CD4-positive, alpha-beta T cell (primary cell): ENCODE measurements at regions not wholly inside any gene's neighbourhood (a gene's known extent, or its start where the extent isn't known, plus 50 kb on each side); places are given as distances from the start of the nearest gene placed in this dataset.
"Not testable (repeated sequence)": the region's sequence is repeated elsewhere in the genome, so short reads cannot be mapped to it uniquely, and the experiment has no call there.

ENCODE experiments used
- ATAC-seq: fragments of 200-7000 bp; cut with Tn5 transposase; one replicate; pipeline ENCODE4 v1.10.0; 2022; ENCODE audit warnings: mild to moderate bottlenecking; ENCODE audit not compliant: poor library complexity
- CTCF ChIA-PET: fragments of 350-600 bp; sonication (Branson Sonifier 250); formaldehyde crosslinking; loops from one replicate; lab custom pipeline; 2021; ENCODE audit warnings: antibody characterized with exemption, inconsistent platforms; lab: Charles Lee
- POLR2A ChIA-PET: fragments of 350-600 bp; sonication (Branson Sonifier 250); formaldehyde crosslinking; loops from one replicate; lab custom pipeline; 2021; ENCODE audit warnings: antibody characterized with exemption, inconsistent platforms; lab: Charles Lee
- DNase-seq, 14 experiments: peaks; one replicate each; pipeline ENCODE4 v3.0.0-alpha.2; 2013 to 2020; ENCODE audit warnings: mixed read lengths in 2 of 14
- H3K27ac ChIP-seq, 2 donors: one replicate each; pipeline versions ENCODE4 v1.5.1 to v1.7.0; 2013; ENCODE audit warnings: low read length in 2 of 2, low read depth in 1 of 2, mild to moderate bottlenecking in 1 of 2
- H3K27me3 ChIP-seq, 2 experiments: 1 replicate in 1 of 2; 2 replicates in 1 of 2; pipeline versions ENCODE4 v1.6.1 to v1.7.0; 2013; ENCODE audit warnings: low read length in 2 of 2, control low read depth in 1 of 2, mild to moderate bottlenecking in 1 of 2, moderate library complexity in 1 of 2; ENCODE audit not compliant: insufficient read depth in 2 of 2, control insufficient read depth in 1 of 2
- H3K36me3 ChIP-seq: one replicate; pipeline ENCODE4 v1.6.1; 2013; ENCODE audit warnings: low read length, control low read depth; ENCODE audit not compliant: insufficient read depth
- H3K4me1 ChIP-seq: one replicate; pipeline ENCODE4 v1.6.1; 2013; ENCODE audit warnings: low read length, control low read depth; ENCODE audit not compliant: insufficient read depth
- H3K4me3 ChIP-seq: one replicate; pipeline ENCODE4 v1.5.1; 2013; ENCODE audit warnings: mild to moderate bottlenecking, low read length, moderate library complexity
- H3K9me3 ChIP-seq, 2 experiments: 1 replicate in 1 of 2; 2 replicates in 1 of 2; pipeline versions ENCODE4 v1.6.1 to v1.7.0; 2013; ENCODE audit warnings: low read length in 2 of 2, mild to moderate bottlenecking in 2 of 2, control low read depth in 1 of 2, moderate library complexity in 1 of 2; ENCODE audit not compliant: control insufficient read depth in 1 of 2, insufficient read depth in 1 of 2
- H3K27ac Mint-ChIP-seq: one replicate; pipeline ENCODE4 v1.8.0; 2020; ENCODE audit warnings: mixed read lengths
- H3K27me3 Mint-ChIP-seq: one replicate; pipeline ENCODE4 v1.8.0; 2021; ENCODE audit warnings: mixed read lengths
- H3K36me3 Mint-ChIP-seq: one replicate; pipeline ENCODE4 v1.8.0; 2021; ENCODE audit warnings: low read depth, mixed read lengths
- H3K4me1 Mint-ChIP-seq: one replicate; pipeline ENCODE4 v1.8.0; 2021; ENCODE audit warnings: low read depth, mixed read lengths
- H3K4me3 Mint-ChIP-seq: one replicate; pipeline ENCODE4 v1.8.0; 2020; ENCODE audit warnings: mild to moderate bottlenecking, mixed read lengths
- H3K9me3 Mint-ChIP-seq: one replicate; pipeline ENCODE4 v1.8.0; 2020; ENCODE audit warnings: mixed read lengths
- intact Hi-C, 2 experiments: fragments of 100-400 bp; cut with DNase I in 1 of 2; cut with micrococcal nuclease in 1 of 2; formaldehyde crosslinking; loops; one replicate each; pipeline versions ENCODE4 v1.15.1 to v1.9.0; 2023 to 2025; cut with DNase I, micrococcal nuclease
- TF ChIP-seq, protein P1 (sequence below): fragments of 200-600 bp; IDR thresholded peaks from one replicate; pipeline ENCODE4 v1.8.0; 2022; ENCODE audit warnings: antibody characterized with exemption, mild to moderate bottlenecking

GRCh38 chr1:166638137-166638536 is 201.1 kb upstream of the POGK start:
- H3K27me3 ChIP-seq = peaks cover 0 to 17% of the 10 kb centered on the region in 2 experiments
- H3K27ac Mint-ChIP-seq = no peak overlapping the region
- no peaks in the 10 kb centered on the region for H3K4me1 ChIP-seq
- H3K27me3 Mint-ChIP-seq = peaks cover 57% of the 10 kb centered on the region
- CTCF ChIA-PET = no interaction called here
- DNase-seq = no peak
- intact Hi-C loops = no loop called here
- no peaks in the 10 kb centered on the region for H3K36me3 ChIP-seq
- TF ChIP-seq, protein P1, sequence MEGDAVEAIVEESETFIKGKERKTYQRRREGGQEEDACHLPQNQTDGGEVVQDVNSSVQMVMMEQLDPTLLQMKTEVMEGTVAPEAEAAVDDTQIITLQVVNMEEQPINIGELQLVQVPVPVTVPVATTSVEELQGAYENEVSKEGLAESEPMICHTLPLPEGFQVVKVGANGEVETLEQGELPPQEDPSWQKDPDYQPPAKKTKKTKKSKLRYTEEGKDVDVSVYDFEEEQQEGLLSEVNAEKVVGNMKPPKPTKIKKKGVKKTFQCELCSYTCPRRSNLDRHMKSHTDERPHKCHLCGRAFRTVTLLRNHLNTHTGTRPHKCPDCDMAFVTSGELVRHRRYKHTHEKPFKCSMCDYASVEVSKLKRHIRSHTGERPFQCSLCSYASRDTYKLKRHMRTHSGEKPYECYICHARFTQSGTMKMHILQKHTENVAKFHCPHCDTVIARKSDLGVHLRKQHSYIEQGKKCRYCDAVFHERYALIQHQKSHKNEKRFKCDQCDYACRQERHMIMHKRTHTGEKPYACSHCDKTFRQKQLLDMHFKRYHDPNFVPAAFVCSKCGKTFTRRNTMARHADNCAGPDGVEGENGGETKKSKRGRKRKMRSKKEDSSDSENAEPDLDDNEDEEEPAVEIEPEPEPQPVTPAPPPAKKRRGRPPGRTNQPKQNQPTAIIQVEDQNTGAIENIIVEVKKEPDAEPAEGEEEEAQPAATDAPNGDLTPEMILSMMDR = no peak
- ATAC-seq = no peak
- H3K9me3 Mint-ChIP-seq = no peaks in the 10 kb centered on the region
- POLR2A ChIA-PET = no interaction called here
- no peak overlapping the region for H3K4me3 ChIP-seq
- no peaks in the 10 kb centered on the region for H3K36me3 Mint-ChIP-seq
- H3K27ac ChIP-seq = no peak overlapping the region
- H3K4me3 Mint-ChIP-seq = no peak overlapping the region
- no peaks in the 10 kb centered on the region for H3K4me1 Mint-ChIP-seq
- H3K9me3 ChIP-seq = peaks cover 0 to 3% of the 10 kb centered on the region in 2 experiments

DNA sequence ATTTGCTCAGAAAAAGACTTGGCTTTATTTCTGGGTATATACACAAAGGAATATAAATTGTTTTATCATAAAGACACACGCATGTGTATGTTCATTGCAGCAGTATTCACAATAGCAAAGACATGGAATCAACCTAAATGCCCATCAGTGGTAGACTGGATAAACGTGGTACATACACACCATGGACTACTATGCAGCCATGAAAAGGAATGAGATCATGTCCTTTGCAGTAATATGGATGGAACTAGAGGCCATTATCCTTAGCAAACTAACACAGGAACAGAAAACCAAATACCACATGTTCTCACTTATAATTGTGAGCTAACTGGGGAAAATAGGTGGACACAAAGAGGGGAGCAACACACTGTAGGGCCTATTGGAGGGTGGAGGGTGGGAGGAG is 182.0 kb upstream of the POGK start:
- H3K4me1 ChIP-seq, H3K4me3 Mint-ChIP-seq, POLR2A ChIA-PET, H3K36me3 Mint-ChIP-seq, H3K27ac Mint-ChIP-seq, H3K9me3 ChIP-seq, H3K27ac ChIP-seq, CTCF ChIA-PET, H3K4me1 Mint-ChIP-seq, intact Hi-C loops, H3K27me3 ChIP-seq, H3K9me3 Mint-ChIP-seq, ATAC-seq, H3K36me3 ChIP-seq, DNase-seq, H3K4me3 ChIP-seq: not testable (repeated sequence)
- peaks cover 17% of the 10 kb centered on the region for H3K27me3 Mint-ChIP-seq

GRCh38 chr1:166666790-166667189 is 172.5 kb upstream of the POGK start:
- H3K27me3 ChIP-seq, H3K4me3 ChIP-seq, H3K27ac Mint-ChIP-seq, POLR2A ChIA-PET, H3K4me1 Mint-ChIP-seq, H3K36me3 Mint-ChIP-seq, H3K9me3 ChIP-seq, ATAC-seq, H3K4me1 ChIP-seq, intact Hi-C loops, H3K9me3 Mint-ChIP-seq, CTCF ChIA-PET, H3K27ac ChIP-seq, H3K4me3 Mint-ChIP-seq, DNase-seq, H3K36me3 ChIP-seq: not testable (repeated sequence)
- peaks cover 19% of the 10 kb centered on the region for H3K27me3 Mint-ChIP-seq

- H3K9me3 ChIP-seq, POLR2A ChIA-PET, ATAC-seq, intact Hi-C loops, H3K4me1 ChIP-seq, H3K36me3 Mint-ChIP-seq, H3K27ac ChIP-seq, CTCF ChIA-PET, H3K36me3 ChIP-seq, H3K9me3 Mint-ChIP-seq, H3K27me3 ChIP-seq, H3K4me3 Mint-ChIP-seq, H3K4me3 ChIP-seq, H3K27ac Mint-ChIP-seq, H3K4me1 Mint-ChIP-seq, DNase-seq: not testable (repeated sequence)
- H3K27me3 Mint-ChIP-seq = peaks cover 14% of the 10 kb centered on the region
Measured at GRCh38 chr1:166667600-166667999, 171.7 kb upstream of the POGK start.
